ENCODE measurements at regions not wholly inside any gene's neighbourhood (a gene's known extent, or its start where the extent isn't known, plus 50 kb on each side); places are given as distances from the start of the nearest gene placed in this dataset.
"Not testable (repeated sequence)": the region's sequence is repeated elsewhere in the genome, so short reads cannot be mapped to it uniquely, and the experiment has no call there.

GRCh38 chr12:131636940-131637750 is 73.7 kb upstream of the SFSWAP start:
- no peak for FAIRE-seq

DNA sequence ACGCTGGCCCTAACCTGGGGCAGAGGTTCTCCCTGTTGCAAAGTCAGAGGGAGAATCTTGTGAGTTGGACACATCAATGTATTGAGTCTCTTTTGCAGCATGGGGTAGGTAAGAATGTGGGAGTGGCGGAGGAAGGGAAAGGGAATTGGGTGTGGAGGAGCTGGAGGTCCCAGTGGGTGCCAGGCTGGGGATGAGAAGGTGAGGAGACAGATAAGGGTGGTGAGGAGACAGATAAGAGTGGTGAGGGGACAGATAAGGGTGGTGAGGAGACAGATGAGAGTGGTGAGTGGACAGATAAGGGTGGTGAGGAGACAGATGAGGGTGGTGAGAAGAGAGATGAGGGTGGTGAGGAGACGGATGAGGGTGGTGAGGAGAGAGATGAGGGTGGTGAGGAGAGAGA is 72.9 kb upstream of the SFSWAP start:
- no peak for FAIRE-seq

DNA sequence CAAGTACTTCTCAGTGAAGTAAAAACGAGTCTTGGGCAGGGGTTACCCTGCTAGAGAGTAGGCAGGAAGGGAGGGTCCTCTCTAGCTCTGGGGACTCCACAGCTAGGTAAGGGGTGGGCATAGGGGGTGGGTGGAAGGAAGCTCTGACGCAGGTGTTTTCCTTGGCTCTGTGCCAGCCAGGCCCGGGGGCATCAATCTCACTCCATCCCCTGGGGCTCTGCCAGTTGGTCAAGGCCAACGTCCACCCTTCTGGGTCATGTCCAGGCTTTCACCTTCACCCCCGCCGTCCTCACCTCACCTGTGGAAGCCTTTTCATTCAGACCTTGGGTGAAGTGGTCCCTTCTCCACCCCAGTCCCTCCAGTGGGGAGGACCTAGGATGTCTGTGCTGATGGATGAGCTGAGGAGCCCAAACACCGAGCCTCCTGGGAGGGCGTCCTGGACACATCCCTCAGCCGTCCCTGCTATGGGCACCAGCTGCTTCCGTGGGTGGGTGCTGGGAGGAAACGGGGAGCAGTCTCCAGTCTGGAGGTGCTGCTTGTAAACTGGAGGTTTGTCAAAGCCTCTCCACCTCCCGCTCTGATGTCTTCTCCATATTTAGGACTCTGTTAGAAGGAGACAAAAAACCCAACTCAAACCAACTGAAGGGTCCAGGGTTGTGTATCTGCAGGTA is 71.5 kb upstream of the SFSWAP start:
- FAIRE-seq, result no peak

DNA sequence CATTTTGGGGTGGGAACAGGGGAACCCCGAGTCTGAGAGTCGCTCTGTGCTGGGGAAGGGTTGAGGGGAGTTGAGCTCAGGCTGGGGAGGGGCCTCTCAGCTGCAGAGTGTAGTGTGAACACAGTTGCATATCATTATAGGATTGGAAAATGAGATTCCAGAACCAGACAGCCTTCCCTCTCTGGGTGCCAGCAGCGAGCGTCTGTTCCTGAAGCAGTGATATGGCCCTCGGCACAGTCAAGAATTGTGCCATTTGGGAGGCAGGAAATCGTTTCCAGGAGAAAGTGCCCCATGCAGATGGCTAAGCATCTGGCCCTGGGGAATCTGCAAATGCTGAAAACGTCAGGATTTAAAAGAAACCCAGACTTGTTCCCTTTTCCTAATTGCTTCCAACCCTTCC is 70.4 kb upstream of the SFSWAP start:
- FAIRE-seq, result no peak

DNA sequence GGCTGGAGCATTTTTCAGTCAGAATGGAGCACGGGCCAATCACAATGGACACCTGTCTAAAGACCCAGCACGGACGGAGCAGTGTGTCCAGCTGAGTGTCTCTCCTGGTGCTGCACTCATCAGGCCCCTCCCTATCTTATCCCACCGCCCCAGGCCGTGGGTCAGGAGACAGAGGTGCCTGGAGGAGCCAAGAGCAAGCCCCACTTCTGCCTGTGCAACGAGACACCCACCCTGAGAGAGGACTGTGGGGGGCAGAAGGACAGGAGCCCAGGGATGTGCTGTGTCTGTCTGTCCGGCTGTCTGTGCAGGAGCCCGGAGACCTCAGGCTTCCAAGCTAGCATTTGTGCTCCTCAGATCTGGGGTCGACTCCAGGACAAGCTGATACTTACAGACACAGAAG is 69.6 kb upstream of the SFSWAP start:
- no peak for FAIRE-seq

DNA sequence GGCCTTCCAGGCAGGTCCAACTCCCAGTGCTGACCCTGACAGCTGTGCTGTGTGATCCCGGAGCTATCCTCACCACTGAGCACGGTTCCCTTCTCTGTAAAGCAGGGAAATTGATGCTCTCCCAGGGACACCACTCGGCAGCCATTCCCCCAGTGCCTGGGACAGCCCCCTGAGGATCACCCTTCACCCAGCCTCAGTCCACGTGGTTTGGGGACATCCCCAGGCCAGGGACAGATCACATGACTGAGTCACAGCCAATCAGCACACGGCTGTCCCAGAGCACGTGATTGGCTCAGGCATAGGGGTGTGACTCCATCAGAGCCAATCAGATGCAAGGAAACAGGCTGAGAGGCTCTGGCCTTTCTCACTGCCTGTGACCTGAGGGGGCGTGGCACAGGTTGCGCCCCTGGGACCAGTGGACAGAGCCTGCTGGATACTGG is 68.8 kb upstream of the SFSWAP start:
- FAIRE-seq, result no peak

DNA sequence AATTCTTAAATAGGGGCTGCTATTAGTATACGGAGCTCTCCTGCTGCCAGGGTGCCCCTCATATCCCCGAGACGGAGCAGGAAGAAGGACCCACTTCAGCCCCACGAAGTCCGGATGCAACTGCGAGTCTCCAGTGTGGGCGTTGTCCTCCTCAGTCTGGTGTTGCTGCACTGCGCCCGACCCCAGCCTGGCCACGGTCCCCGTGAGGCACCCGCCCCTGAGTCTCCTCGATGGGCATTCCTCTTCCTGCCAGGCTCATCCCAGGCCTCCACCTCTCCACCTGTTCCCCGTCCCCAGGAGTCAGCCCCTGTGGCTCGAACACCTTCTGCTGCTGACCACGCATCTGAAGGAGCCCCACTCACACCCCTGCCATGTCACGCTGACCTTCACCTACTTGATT is 68.1 kb upstream of the SFSWAP start:
- no peak for FAIRE-seq

- FAIRE-seq, result no peak
Observed at GRCh38 chr12:131643631-131644452, 67.0 kb upstream of the SFSWAP start.

DNA sequence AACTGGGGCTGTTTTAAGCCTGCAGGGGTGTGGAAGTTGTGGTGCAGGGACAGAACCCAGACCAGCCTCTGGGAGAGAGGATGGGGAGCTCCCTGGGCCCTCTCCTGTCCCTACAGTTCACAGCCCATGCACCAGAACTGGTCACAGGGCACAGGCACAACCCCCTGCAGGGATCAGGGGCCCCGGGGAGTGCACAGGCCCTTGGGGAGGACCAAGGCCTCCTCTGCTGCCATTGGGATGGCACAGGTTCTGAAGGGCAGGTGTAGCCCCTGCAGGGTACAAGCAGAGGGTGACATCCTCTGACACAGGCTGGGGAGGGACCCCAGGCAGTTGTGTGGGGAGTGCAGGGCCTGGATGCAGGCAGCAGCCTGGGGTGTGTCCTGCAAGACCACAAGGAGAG is 66.4 kb upstream of the SFSWAP start:
- FAIRE-seq, result no peak

DNA sequence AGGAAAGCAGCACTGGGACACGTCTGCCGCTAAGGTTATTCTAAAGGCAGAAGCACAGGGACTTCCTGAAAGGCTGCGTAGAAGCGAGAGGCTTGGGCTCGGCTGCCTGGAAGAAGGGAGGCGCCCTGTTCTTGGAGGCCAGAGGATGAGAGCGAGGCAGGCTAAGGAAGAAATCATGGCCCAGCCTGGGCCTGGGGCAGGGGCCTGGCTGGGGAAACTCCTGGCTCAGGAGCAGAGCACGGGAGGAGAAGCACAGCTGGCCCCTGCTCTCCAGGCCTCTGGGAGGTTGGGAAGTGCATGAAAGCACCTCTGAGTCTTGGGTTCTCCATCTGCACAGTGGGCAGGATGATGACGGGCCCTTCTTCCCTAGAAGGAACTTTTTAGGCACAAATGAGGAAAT is 66.0 kb upstream of the SFSWAP start:
- FAIRE-seq, result not testable (repeated sequence)

- not testable (repeated sequence) for FAIRE-seq
Observed at GRCh38 chr12:131645557-131645956, 65.3 kb upstream of the SFSWAP start.

DNA sequence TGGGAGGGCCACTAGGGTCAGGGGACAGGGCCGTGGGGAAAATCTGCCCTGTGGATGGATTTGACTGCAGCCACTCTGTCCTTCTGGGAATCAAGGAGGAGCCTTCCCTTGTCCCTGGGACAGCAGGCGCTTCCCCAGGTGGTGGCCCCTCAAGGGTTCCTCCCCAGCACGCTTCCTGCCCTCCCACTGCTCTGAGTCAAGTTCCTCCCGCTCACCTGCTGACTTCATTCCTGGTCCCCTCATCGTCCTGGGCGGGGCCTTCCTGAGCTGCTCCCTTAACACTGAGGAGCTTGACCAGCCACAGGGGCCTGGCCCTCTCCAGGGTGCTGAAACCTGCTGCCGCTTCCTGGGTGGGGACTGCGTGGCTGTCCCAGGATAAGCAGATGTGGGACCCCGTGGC is 64.4 kb upstream of the SFSWAP start:
- FAIRE-seq, result not testable (repeated sequence)

DNA sequence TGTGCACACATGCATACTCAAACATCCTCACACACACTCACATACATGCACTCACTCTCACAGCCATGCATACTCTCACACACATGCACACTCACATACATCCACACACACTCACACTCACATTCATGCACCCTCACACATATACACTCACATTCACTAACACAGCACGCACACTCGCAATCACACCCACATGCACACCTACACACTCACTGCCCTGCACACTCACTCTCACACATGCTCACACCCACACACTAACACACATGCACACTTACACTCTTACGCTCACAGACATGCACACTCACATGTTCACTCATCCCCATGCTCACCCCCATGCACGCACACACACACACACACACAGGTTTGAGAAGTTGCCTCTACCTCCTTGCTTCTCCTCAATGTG is 63.2 kb upstream of the SFSWAP start:
- no peak for FAIRE-seq

DNA sequence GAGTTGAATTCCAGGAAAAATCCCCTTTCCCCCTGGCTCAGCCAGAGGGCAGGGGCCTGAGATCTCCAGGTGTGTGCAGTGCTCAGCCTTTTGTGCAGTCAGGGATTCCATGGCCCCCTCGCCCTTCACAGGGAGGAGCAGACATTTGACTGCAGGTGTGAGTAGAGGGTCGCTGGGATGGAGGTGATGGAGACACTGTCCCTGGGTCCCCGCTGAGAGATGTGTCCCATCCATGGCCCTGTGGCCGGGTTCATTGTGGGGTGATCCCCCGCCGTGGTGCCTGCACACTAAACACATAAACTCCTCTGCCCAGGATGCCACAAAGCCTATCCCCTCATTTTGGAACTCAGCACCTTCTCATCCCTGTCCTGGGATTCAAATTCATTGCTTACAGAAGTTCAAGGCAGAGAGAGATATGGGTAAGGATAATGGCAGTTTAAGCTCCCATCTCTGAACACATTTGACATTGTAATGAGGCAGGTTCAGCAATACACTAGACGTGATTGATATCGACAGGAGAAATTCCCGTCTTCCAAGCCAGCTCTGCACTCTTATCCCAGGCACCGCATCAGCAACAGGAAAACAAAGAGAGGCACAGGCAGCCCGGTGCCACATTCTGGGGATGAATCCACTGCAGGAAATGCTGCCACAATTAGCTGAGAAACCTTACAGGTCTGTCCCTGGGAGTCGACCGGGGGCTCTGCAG is 55.3 kb upstream of the SFSWAP start:
- FAIRE-seq, result not testable (repeated sequence)

- not testable (repeated sequence) for FAIRE-seq
Observed at GRCh38 chr12:131656796-131657195, 54.1 kb upstream of the SFSWAP start.

DNA sequence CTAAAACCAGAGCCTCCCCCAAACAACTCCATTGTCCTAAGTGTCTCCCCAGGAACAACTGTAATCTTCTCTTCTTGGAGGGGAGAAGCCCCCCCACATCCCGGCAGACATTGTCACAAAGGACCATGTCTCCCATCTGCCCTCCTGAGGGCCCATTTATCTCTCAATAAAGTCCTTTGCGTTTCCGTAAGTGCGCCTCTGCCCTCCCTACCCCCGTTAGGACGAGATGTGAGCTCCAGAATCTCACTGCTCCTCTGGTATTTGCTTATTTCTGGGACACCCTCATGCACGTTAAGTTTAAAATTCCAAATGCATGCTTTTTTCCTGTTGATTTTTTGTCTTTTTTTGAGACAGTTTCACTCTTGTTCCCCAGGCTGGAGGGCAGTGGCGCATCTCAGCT is 52.3 kb upstream of the SFSWAP start:
- FAIRE-seq, result not testable (repeated sequence)

DNA sequence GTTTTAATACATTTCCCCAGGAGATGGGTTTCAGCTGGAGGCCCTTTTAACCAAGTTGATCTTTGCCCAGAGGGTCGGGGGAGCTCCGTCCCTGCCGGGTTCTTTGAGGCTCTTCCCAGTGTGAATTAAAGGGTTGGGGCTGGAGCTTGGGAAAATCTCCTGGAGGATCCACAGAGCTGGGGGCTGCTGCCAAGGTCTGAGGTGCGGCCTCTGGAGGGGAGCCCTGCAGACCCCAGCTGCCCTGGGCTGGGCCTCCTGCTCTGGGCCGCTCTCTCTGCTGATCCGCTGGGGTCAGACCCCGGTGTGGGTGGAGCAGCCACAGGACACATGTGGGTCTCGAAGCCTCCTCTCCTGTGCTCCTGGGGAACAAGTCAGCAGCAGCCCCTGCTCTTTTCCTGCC is 51.4 kb upstream of the SFSWAP start:
- FAIRE-seq, result not testable (repeated sequence)

GRCh38 chr12:131659976-131660375 is 50.9 kb upstream of the SFSWAP start:
- not testable (repeated sequence) for FAIRE-seq

DNA sequence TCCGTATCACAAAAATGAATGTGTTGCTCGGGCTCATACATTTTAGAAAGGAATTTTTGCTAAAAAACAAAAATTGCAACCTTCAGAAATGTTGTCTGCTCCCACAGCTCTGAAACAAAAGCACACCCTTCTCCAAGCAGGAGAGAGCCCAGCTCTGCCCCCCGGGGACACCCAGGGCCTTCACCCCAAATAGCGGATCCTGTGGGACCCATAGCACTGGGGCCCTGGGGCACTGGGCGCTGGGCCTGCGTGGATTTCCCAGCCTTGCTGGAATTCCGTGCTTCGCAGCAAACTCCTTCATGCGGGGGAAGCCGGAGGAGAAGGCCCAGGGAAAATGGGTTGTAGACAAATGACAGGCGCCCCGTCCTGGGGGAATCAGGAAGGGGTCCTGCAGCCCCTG is 50.5 kb upstream of the SFSWAP start:
- FAIRE-seq, result not testable (repeated sequence)
